ENCODE measurements at regions not wholly inside any gene's neighbourhood (a gene's known extent, or its start where the extent isn't known, plus 50 kb on each side); places are given as distances from the start of the nearest gene placed in this dataset.

GRCh38 chr11:70594606-70595005, 196.3 kb downstream of the CTTN start:
- H3K9ac ChIP-seq (ENCODE audit: low read length), result no peak overlapping the region
- TF ChIP-seq EZH2 (IDR thresholded peaks at IDR 0.05; ENCODE audit: borderline replicate concordance, insufficient read depth, low read length, poor library complexity, severe bottlenecking) (no peak), CTCF (IDR thresholded peaks at IDR 0.05; ENCODE audit: poor library complexity, severe bottlenecking) (no peak), POLR2AphosphoS5 (IDR thresholded peaks at IDR 0.05) (no peak), SMC3 (conservative IDR thresholded peaks at IDR 0.05; ENCODE audit: poor library complexity) (no peak), EP300 (conservative IDR thresholded peaks at IDR 0.05; ENCODE audit: poor library complexity, severe bottlenecking) (no peak), RAD21 (conservative IDR thresholded peaks at IDR 0.05) (no peak), MXI1 (conservative IDR thresholded peaks at IDR 0.05; ENCODE audit: poor library complexity, severe bottlenecking) (no peak), REST (IDR thresholded peaks at IDR 0.05; ENCODE audit: borderline replicate concordance) (no peak), TAF1 (IDR thresholded peaks at IDR 0.05; ENCODE audit: low read depth) (no peak)
- no peak overlapping the region for H3K27ac ChIP-seq (ENCODE audit: low read length)

GRCh38 chr11:70595016-70595415, 196.7 kb downstream of the CTTN start:
- Histone ChIP-seq H3K27me3 (ENCODE audit: insufficient read depth, low read depth, low read length) (no peaks in the 10 kb centered on the region), H3K9me2 (ENCODE audit: insufficient read depth, low read length) (no peaks in the 10 kb centered on the region), H3K79me2 (replicated peaks; ENCODE audit: insufficient read depth, low read length) (peaks cover 10% of the 10 kb centered on the region), H3K36me3 (ENCODE audit: insufficient read depth, low read length) (no peaks in the 10 kb centered on the region), H3K4me3 (ENCODE audit: low read length) (no peak overlapping the region), H3K9me3 (ENCODE audit: low read length) (no peaks in the 10 kb centered on the region), H3K27ac (ENCODE audit: low read length) (no peak overlapping the region), H2AFZ (ENCODE audit: low read depth, low read length) (no peak overlapping the region), H3K9ac (ENCODE audit: low read length) (no peak overlapping the region), H3F3A (ENCODE audit: insufficient read depth, low read length, poor library complexity, severe bottlenecking) (no peaks in the 10 kb centered on the region), H3K4me2 (ENCODE audit: low read length) (no peak overlapping the region), H4K20me1 (ENCODE audit: insufficient read depth) (no peaks in the 10 kb centered on the region)
- no peak for TF ChIP-seq MXI1 (conservative IDR thresholded peaks at IDR 0.05; ENCODE audit: poor library complexity, severe bottlenecking)
- TF ChIP-seq SMC3 (conservative IDR thresholded peaks at IDR 0.05; ENCODE audit: poor library complexity), result no peak
- TF ChIP-seq REST (IDR thresholded peaks at IDR 0.05; ENCODE audit: borderline replicate concordance), result no peak
- no peak for TF ChIP-seq EZH2 (IDR thresholded peaks at IDR 0.05; ENCODE audit: borderline replicate concordance, insufficient read depth, low read length, poor library complexity, severe bottlenecking)
- TF ChIP-seq RAD21 (conservative IDR thresholded peaks at IDR 0.05), result no peak
- no peak for TF ChIP-seq TAF1 (IDR thresholded peaks at IDR 0.05; ENCODE audit: low read depth)
- TF ChIP-seq CTCF (IDR thresholded peaks at IDR 0.05; ENCODE audit: poor library complexity, severe bottlenecking), result no peak
- TF ChIP-seq EP300 (conservative IDR thresholded peaks at IDR 0.05; ENCODE audit: poor library complexity, severe bottlenecking), result no peak
- no peak for TF ChIP-seq POLR2AphosphoS5 (IDR thresholded peaks at IDR 0.05)

More at GRCh38 chr11:70594606-70595005, 196.3 kb downstream of the CTTN start:
- Histone ChIP-seq H2AFZ (ENCODE audit: low read depth, low read length) (no peak overlapping the region), H3K9me3 (ENCODE audit: low read length) (no peaks in the 10 kb centered on the region), H3K4me3 (ENCODE audit: low read length) (no peak overlapping the region), H3F3A (ENCODE audit: insufficient read depth, low read length, poor library complexity, severe bottlenecking) (no peaks in the 10 kb centered on the region), H3K4me2 (ENCODE audit: low read length) (no peak overlapping the region), H3K27me3 (ENCODE audit: insufficient read depth, low read depth, low read length) (no peaks in the 10 kb centered on the region), H3K36me3 (ENCODE audit: insufficient read depth, low read length) (no peaks in the 10 kb centered on the region), H3K79me2 (replicated peaks; ENCODE audit: insufficient read depth, low read length) (peaks cover 10% of the 10 kb centered on the region), H3K9me2 (ENCODE audit: insufficient read depth, low read length) (no peaks in the 10 kb centered on the region), H4K20me1 (ENCODE audit: insufficient read depth) (no peaks in the 10 kb centered on the region)
